ENCODE measurements at regions not wholly inside any gene's neighbourhood (a gene's known extent, or its start where the extent isn't known, plus 50 kb on each side); places are given as distances from the start of the nearest gene placed in this dataset.

DNA sequence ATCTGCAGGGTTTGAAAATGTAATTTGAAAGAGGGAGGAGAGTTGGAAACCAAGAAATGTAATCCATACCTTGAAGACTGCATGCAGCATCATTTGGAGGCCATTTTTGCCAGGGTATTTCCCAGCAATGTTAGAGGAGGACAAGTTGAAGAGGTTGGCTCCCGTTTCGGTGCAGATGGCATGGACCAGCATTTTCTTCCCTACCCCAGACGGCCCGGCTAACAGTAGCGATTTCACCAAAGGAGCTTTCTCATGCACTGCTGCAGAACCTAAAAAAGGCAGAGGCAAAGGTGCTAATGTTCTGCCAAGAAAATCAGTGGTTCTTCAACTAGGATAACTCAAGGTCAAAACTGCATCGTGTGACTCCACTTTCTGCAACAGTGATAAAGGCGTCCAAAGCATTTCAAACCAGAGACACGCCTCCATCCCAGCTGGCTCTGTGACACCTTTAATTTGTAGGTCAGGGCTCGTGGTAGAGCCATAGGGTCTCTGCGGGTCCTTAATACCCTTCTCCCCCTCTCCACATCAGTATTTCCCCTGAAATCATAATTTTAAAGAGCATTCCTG, 99.6 kb upstream of the ASB18 start:
- TF ChIP-seq, protein P1, sequence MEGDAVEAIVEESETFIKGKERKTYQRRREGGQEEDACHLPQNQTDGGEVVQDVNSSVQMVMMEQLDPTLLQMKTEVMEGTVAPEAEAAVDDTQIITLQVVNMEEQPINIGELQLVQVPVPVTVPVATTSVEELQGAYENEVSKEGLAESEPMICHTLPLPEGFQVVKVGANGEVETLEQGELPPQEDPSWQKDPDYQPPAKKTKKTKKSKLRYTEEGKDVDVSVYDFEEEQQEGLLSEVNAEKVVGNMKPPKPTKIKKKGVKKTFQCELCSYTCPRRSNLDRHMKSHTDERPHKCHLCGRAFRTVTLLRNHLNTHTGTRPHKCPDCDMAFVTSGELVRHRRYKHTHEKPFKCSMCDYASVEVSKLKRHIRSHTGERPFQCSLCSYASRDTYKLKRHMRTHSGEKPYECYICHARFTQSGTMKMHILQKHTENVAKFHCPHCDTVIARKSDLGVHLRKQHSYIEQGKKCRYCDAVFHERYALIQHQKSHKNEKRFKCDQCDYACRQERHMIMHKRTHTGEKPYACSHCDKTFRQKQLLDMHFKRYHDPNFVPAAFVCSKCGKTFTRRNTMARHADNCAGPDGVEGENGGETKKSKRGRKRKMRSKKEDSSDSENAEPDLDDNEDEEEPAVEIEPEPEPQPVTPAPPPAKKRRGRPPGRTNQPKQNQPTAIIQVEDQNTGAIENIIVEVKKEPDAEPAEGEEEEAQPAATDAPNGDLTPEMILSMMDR (IDR thresholded peaks at IDR 0.05; ENCODE audit: low read depth, low read length), result no peak
- TF ChIP-seq MYC (IDR thresholded peaks at IDR 0.05; ENCODE audit: low read depth, low read length) (no peak), POLR2A (IDR thresholded peaks at IDR 0.05; ENCODE audit: extremely low read depth, insufficient read length) (no peak), MAX (IDR thresholded peaks at IDR 0.05; ENCODE audit: low read depth, low read length) (no peak)

Measured in NB4 (cell line).